ENCODE measurements at regions not wholly inside any gene's neighbourhood (a gene's known extent, or its start where the extent isn't known, plus 50 kb on each side); places are given as distances from the start of the nearest gene placed in this dataset.

DNA sequence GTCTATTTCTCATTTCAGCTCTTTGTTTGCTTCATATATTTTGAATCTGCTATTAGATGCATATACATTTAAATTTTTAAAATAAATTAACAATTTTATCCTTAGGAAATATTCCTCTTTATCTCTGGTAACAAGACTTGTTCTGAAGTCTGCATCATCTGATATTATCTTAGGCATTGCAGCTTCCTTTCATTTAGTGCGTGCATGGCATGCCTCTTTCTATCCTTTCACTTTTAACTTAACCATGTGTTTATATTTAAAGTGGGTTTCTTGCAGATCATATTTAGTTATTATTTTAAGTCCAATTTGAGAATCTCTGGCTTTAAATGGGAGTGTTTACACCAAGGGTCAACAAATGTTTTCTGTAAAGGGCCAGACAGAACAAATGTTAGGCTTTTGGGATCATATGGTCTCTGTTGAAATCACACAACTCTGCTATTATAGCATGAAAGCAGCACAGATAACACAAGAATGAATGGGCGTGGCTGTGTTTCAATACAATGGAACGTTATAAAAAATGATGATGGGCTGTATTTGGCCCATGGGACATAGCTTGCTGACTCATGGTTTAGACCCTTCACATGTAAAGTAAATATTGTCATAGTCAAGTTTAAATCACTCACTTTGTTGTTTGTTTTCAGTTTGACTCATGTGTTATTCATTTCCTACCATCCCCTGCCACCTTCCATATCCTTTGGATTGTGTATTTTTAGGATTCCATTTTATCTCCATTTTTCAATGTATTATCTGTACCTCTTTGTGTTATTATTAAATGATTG is 83.9 kb upstream of the SNX19 start:
- TF ChIP-seq, protein P1, sequence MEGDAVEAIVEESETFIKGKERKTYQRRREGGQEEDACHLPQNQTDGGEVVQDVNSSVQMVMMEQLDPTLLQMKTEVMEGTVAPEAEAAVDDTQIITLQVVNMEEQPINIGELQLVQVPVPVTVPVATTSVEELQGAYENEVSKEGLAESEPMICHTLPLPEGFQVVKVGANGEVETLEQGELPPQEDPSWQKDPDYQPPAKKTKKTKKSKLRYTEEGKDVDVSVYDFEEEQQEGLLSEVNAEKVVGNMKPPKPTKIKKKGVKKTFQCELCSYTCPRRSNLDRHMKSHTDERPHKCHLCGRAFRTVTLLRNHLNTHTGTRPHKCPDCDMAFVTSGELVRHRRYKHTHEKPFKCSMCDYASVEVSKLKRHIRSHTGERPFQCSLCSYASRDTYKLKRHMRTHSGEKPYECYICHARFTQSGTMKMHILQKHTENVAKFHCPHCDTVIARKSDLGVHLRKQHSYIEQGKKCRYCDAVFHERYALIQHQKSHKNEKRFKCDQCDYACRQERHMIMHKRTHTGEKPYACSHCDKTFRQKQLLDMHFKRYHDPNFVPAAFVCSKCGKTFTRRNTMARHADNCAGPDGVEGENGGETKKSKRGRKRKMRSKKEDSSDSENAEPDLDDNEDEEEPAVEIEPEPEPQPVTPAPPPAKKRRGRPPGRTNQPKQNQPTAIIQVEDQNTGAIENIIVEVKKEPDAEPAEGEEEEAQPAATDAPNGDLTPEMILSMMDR (IDR thresholded peaks at IDR 0.05; ENCODE audit: extremely low read depth, missing control alignments), result no peak
- DNase-seq (ENCODE audit: low spot score), result no peak

DNA sequence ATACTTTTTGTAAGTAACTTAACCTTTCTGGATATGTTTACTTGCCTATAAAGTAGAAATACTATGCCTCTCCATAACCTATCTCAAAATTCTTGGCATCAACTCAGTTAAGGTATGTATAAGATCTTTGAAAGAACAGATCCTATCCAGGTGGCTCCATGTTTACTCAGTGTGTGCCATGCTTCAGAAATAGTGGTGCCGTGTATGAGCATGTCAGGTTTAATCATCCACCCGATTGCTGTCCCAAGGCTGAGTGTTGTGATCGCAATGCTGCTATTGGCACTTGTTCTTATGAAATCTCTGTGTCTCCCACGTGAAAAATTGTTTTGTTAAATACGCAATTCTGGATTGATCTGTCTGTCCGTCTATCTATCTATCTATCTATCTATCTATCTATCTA is 85.9 kb upstream of the SNX19 start:
- no peak for DNase-seq (ENCODE audit: low spot score)
- TF ChIP-seq, protein P1 (IDR thresholded peaks at IDR 0.05; ENCODE audit: extremely low read depth, missing control alignments), result no peak

DNA sequence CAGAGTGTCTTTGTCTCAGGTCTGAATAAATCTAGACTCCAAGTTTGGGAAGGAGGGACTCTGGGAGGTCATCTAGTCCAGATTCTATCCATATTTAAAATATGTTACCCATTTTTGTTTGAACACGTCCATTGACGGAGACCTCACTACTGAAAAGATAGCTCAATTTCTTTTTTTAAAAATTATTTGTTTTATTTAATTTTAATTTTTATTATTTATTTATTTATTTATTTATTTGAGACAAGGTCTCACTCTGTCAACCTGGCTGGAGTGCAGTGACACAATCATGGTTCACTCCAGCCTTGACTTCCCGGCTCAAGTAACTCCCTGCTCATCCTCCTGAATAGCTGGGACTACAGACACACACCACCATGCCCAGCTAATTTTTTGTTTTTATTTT is 89.5 kb upstream of the SNX19 start:
- TF ChIP-seq, protein P1 (IDR thresholded peaks at IDR 0.05; ENCODE audit: extremely low read depth, missing control alignments), result no peak
- DNase-seq (ENCODE audit: low spot score), result no peak

DNA sequence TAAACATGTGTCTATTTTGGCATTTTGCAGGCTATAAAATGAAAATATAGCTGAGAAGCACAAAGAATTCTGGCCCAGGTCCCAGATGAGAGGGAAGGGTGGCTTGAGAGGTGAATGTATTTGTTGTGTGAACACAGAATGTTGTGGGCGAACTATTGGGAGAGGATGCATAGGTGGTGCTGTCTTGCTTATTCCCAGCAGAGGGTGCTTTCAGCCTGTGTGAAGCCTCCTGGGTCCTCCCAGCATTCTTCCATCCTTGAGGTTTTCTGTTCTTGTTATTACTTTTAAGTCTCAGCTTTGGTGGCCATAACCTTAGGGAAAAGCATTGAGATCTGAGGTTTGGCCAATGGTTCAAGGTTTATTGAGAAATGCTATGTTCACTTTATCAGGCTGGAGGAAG is 108.7 kb upstream of the SNX19 start:
- TF ChIP-seq, protein P1 (IDR thresholded peaks at IDR 0.05; ENCODE audit: extremely low read depth, missing control alignments), result no peak
- peak; percentile 16 for DNase-seq (ENCODE audit: low spot score)

DNA sequence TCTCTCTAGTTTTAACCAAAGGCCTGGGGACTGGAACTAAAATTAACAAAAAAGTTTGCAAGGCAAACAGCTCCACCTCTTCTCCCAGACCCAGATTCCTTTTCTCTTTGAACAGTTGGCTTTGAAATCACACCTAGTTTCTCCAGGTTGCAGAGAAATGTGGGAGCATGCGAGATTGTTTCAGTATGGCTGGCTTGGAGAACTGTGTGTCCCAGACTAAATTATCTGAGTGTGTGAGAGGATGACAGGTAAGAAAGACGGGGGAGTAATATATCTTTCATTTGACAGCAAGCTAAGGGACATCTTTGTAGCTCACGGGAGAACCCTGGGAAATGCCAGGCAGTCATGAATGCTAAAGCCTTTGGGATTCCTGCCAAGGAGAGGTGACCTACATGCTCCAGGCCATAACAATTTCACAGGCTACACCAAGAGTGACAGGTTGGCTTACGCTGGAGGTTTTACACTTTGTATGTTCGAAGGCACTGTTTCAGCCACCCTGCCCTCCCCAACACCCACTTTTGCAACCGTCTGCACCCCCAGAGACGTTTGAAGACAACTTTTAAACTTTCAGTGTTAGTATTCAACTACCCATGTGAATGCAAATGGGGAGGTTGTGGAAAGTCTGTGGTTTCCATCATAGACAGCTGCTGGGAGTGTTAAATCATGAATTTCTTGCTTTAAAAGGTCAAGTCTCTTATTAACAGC is 109.3 kb upstream of the SNX19 start:
- peak; percentile 13 for DNase-seq (ENCODE audit: low spot score)
- TF ChIP-seq, protein P1 (IDR thresholded peaks at IDR 0.05; ENCODE audit: extremely low read depth, missing control alignments), result no peak

DNA sequence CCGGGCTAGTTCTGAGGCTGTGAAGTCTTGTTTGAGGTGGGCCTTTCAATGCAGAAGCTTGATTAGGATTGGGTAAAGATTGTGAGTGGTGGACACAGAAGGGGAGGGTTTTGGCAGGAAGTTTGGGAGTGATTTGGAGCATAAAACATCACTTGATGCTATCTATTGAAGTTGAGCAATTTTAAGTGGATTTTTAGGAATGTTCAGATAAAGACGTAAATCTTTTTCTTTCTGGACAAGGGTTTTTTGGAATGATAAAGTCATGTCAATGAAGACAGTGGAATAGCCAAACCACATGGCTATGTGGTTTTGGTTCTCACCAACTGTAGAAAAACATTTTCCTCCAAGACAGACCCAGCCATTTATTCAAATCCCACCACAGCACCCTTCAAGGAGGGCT is 111.2 kb upstream of the SNX19 start:
- no peak for DNase-seq (ENCODE audit: low spot score)

More for the DNA sequence above, 111.2 kb upstream of the SNX19 start:
- TF ChIP-seq, protein P1 (IDR thresholded peaks at IDR 0.05; ENCODE audit: extremely low read depth, missing control alignments), result no peak
